ENCODE measurements at regions not wholly inside any gene's neighbourhood (a gene's known extent, or its start where the extent isn't known, plus 50 kb on each side); places are given as distances from the start of the nearest gene placed in this dataset.

DNA sequence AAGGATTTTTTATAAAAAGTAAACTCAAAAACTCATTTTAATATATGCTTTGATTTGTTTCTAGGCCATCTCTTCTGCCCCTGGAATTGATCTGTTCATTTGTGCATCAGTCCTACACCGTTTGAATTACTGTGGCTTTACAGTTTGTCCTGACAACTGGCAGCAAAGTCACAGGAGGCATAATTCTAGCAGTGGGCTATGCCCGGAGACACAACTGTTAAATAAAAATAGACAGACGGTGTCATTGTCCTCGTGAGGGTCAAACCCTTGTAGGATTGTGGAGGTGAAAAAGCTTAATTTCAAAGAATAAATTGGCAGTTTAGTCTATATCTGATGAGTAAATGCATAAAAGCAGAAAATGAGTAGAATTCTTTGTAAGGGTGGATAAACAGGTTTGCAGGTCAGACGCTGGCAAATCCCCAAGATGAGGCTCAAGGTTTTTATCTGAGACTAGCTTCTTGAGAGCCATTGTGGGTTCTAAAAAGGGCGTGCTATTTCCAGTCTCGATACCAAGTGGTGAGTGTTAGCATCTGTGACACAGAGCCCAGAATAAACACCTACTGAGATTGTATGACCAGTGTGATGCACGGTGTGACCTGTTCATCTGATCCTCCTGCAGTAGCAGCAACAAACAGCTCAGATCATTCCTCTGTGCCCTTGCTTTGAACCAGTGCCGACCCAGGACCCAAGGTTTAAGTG, 51.5 kb upstream of the SLCO3A1 start:
- H3K4me3 Mint-ChIP-seq: no peak overlapping the region
- CTCF ChIA-PET (ENCODE audit: partially characterized antibody): no interaction called here
- H3K27me3 Mint-ChIP-seq: peaks cover 13 to 14% of the 10 kb centered on the region in 2 donors
- Histone ChIP-seq H3K4me3 (ENCODE audit: low read length in 2 of 2) (no peak overlapping the region), H3K4me1 (ENCODE audit: insufficient read depth, low read length) (no peaks in the 10 kb centered on the region), H3K27me3 (ENCODE audit: insufficient read depth, low read length) (no peaks in the 10 kb centered on the region), H3K27ac (ENCODE audit: low read depth, low read length) (no peak overlapping the region), H3K9me3 (ENCODE audit: control insufficient read depth in 1 of 2, low read length in 2 of 2) (no peaks in the 10 kb centered on the region), H3K36me3 (ENCODE audit: insufficient read depth, low read length) (no peaks in the 10 kb centered on the region)
- H3K36me3 Mint-ChIP-seq: no peaks in the 10 kb centered on the region
- POLR2A ChIA-PET (ENCODE audit: partially characterized antibody): no interaction called here
- no peaks in the 10 kb centered on the region for H3K4me1 Mint-ChIP-seq
- DNase-seq: no peak
- no peak overlapping the region for H3K27ac Mint-ChIP-seq
- H3K9me3 Mint-ChIP-seq: peaks cover 0 to 4% (median 0%) of the 10 kb centered on the region in 8 donors
- intact Hi-C loops (cut with micrococcal nuclease): no loop called here

GRCh38 chr15:91803260-91803659, 50.2 kb upstream of the SLCO3A1 start:
- H3K27me3 ChIP-seq (ENCODE audit: insufficient read depth, low read length): no peaks in the 10 kb centered on the region
- no peaks in the 10 kb centered on the region for H3K4me1 ChIP-seq (ENCODE audit: insufficient read depth, low read length)
- no peaks in the 10 kb centered on the region for H3K4me1 Mint-ChIP-seq
- ChIA-PET POLR2A (ENCODE audit: partially characterized antibody) (no interaction called here), CTCF (ENCODE audit: partially characterized antibody) (interaction anchor here (0.8 kb wide), 1 partner anchor 18 kb away, joined by 3 read pairs; no protein-coding TSS in a partner anchor)
- H3K4me3 Mint-ChIP-seq: no peak overlapping the region
- no peaks in the 10 kb centered on the region for H3K36me3 ChIP-seq (ENCODE audit: insufficient read depth, low read length)
- intact Hi-C loops (cut with micrococcal nuclease): no loop called here
- H3K36me3 Mint-ChIP-seq: no peaks in the 10 kb centered on the region
- H3K4me3 ChIP-seq (ENCODE audit: low read length in 2 of 2): no peak overlapping the region
- H3K27me3 Mint-ChIP-seq: peaks cover 13 to 17% of the 10 kb centered on the region in 2 donors
- peaks cover 0 to 4% (median 0%) of the 10 kb centered on the region in 8 donors for H3K9me3 Mint-ChIP-seq
- no peak overlapping the region for H3K27ac Mint-ChIP-seq
- H3K9me3 ChIP-seq (ENCODE audit: control insufficient read depth in 1 of 2, low read length in 2 of 2): no peaks in the 10 kb centered on the region
- no peak overlapping the region for H3K27ac ChIP-seq (ENCODE audit: low read depth, low read length)
- DNase-seq: no peak

Data from CD4-positive, alpha-beta memory T cell (primary cell).